ENCODE measurements at regions not wholly inside any gene's neighbourhood (a gene's known extent, or its start where the extent isn't known, plus 50 kb on each side); places are given as distances from the start of the nearest gene placed in this dataset.

DNA sequence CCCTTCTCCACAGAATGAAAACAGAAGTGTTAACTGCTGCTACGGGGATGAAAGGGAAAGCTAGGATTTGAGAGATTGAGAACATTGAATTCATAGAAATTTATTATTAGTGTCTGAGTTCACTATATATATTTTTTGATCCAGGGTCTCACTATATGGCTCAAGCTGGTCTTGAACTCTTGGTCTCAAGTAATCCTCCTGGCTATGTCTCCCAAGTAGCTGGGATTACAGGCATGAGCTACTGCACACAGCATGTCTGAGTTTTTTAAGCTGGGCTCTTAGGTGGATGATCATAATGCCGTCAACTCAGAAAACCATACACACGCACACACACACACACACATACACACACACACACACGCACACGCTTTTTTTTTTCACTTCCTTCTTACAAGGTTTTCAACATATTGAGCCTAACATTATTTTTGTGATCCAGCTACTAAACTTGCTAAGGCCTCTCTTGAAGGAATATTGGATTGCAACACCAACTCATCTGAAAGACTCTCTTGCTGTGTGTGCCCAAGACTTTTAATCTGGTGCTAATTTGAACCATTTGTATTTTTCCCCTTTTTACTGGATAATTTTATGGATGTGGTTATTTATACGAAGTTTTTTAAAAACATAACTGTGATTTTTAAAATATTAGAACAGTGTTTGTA lies 1045.4 kb downstream of the DTWD2 start (continued):
- TF ChIP-seq, protein P1, sequence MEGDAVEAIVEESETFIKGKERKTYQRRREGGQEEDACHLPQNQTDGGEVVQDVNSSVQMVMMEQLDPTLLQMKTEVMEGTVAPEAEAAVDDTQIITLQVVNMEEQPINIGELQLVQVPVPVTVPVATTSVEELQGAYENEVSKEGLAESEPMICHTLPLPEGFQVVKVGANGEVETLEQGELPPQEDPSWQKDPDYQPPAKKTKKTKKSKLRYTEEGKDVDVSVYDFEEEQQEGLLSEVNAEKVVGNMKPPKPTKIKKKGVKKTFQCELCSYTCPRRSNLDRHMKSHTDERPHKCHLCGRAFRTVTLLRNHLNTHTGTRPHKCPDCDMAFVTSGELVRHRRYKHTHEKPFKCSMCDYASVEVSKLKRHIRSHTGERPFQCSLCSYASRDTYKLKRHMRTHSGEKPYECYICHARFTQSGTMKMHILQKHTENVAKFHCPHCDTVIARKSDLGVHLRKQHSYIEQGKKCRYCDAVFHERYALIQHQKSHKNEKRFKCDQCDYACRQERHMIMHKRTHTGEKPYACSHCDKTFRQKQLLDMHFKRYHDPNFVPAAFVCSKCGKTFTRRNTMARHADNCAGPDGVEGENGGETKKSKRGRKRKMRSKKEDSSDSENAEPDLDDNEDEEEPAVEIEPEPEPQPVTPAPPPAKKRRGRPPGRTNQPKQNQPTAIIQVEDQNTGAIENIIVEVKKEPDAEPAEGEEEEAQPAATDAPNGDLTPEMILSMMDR (conservative IDR thresholded peaks at IDR 0.05; ENCODE audit: low read depth in 2 of 2) = no peak
- TF ChIP-seq, protein P2, sequence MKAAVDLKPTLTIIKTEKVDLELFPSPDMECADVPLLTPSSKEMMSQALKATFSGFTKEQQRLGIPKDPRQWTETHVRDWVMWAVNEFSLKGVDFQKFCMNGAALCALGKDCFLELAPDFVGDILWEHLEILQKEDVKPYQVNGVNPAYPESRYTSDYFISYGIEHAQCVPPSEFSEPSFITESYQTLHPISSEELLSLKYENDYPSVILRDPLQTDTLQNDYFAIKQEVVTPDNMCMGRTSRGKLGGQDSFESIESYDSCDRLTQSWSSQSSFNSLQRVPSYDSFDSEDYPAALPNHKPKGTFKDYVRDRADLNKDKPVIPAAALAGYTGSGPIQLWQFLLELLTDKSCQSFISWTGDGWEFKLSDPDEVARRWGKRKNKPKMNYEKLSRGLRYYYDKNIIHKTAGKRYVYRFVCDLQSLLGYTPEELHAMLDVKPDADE (IDR thresholded peaks at IDR 0.05) = no peak
- TF ChIP-seq ZNF331 (CRISPR knock-in tag; IDR thresholded peaks at IDR 0.05; ENCODE audit: low read depth) (no peak), NANOG (IDR thresholded peaks at IDR 0.05; ENCODE audit: borderline replicate concordance) (no peak), JUNB (IDR thresholded peaks at IDR 0.05; ENCODE audit: unreplicated experiment) (no peak), EZH2phosphoT487 (IDR thresholded peaks at IDR 0.05; ENCODE audit: unreplicated experiment) (no peak)

DNA sequence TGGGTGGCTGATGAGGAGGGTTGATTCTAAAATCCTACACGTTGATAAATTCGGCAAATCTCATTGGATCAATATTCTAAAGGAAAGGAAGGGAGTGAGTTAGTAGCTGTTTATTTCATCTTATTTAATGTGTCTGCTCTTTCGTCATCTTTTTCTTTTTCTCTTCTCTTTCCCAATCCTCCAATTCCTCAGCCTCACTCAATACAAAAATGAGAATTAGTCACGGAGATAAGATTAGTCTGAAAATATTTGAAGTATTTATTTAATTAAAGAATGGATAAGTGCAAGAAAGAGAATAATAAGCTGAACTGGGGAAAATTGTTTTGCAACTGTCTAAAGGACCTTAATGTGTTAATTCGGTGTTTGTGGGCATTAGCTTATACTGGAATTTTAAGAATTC lies 1095.1 kb downstream of the DTWD2 start:
- H3K27ac Mint-ChIP-seq = no peak overlapping the region
- no peaks in the 10 kb centered on the region for H3K79me2 ChIP-seq (replicated peaks; ENCODE audit: insufficient read depth)
- no peaks in the 10 kb centered on the region for H3K27me3 Mint-ChIP-seq (ENCODE audit: insufficient read depth, low read depth, poor library complexity)
- H3K4me3 Mint-ChIP-seq = no peak overlapping the region
- no peak overlapping the region for H2AFZ ChIP-seq
- ATAC-seq (no peak), DNase-seq (ENCODE audit: low spot score) (no peak)
- H3K4me2 ChIP-seq = no peak overlapping the region
- H3F3A ChIP-seq (replicated peaks; ENCODE audit: low read depth) = no peaks in the 10 kb centered on the region
- no peaks in the 10 kb centered on the region for H3K27me3 ChIP-seq (ENCODE audit: insufficient read depth)
- no peaks in the 10 kb centered on the region for H3K9me3 Mint-ChIP-seq
- H3K9me2 ChIP-seq (ENCODE audit: insufficient read depth) = no peaks in the 10 kb centered on the region
- H3K4me1 Mint-ChIP-seq = no peaks in the 10 kb centered on the region
- peaks cover 3% of the 10 kb centered on the region; the same call in 1 of the 2 replicates for H3K4me1 ChIP-seq (ENCODE audit: insufficient read depth)
- no peak overlapping the region for H3K27ac ChIP-seq (ENCODE audit: low read depth)
- H3K36me3 ChIP-seq (ENCODE audit: insufficient read depth) = no peaks in the 10 kb centered on the region
- no peak for TF ChIP-seq EZH2phosphoT487 (IDR thresholded peaks at IDR 0.05; ENCODE audit: unreplicated experiment)
- no peak for TF ChIP-seq JUNB (IDR thresholded peaks at IDR 0.05; ENCODE audit: unreplicated experiment)
- no peak for TF ChIP-seq ZNF331 (CRISPR knock-in tag; IDR thresholded peaks at IDR 0.05; ENCODE audit: low read depth)
- TF ChIP-seq, protein P3, sequence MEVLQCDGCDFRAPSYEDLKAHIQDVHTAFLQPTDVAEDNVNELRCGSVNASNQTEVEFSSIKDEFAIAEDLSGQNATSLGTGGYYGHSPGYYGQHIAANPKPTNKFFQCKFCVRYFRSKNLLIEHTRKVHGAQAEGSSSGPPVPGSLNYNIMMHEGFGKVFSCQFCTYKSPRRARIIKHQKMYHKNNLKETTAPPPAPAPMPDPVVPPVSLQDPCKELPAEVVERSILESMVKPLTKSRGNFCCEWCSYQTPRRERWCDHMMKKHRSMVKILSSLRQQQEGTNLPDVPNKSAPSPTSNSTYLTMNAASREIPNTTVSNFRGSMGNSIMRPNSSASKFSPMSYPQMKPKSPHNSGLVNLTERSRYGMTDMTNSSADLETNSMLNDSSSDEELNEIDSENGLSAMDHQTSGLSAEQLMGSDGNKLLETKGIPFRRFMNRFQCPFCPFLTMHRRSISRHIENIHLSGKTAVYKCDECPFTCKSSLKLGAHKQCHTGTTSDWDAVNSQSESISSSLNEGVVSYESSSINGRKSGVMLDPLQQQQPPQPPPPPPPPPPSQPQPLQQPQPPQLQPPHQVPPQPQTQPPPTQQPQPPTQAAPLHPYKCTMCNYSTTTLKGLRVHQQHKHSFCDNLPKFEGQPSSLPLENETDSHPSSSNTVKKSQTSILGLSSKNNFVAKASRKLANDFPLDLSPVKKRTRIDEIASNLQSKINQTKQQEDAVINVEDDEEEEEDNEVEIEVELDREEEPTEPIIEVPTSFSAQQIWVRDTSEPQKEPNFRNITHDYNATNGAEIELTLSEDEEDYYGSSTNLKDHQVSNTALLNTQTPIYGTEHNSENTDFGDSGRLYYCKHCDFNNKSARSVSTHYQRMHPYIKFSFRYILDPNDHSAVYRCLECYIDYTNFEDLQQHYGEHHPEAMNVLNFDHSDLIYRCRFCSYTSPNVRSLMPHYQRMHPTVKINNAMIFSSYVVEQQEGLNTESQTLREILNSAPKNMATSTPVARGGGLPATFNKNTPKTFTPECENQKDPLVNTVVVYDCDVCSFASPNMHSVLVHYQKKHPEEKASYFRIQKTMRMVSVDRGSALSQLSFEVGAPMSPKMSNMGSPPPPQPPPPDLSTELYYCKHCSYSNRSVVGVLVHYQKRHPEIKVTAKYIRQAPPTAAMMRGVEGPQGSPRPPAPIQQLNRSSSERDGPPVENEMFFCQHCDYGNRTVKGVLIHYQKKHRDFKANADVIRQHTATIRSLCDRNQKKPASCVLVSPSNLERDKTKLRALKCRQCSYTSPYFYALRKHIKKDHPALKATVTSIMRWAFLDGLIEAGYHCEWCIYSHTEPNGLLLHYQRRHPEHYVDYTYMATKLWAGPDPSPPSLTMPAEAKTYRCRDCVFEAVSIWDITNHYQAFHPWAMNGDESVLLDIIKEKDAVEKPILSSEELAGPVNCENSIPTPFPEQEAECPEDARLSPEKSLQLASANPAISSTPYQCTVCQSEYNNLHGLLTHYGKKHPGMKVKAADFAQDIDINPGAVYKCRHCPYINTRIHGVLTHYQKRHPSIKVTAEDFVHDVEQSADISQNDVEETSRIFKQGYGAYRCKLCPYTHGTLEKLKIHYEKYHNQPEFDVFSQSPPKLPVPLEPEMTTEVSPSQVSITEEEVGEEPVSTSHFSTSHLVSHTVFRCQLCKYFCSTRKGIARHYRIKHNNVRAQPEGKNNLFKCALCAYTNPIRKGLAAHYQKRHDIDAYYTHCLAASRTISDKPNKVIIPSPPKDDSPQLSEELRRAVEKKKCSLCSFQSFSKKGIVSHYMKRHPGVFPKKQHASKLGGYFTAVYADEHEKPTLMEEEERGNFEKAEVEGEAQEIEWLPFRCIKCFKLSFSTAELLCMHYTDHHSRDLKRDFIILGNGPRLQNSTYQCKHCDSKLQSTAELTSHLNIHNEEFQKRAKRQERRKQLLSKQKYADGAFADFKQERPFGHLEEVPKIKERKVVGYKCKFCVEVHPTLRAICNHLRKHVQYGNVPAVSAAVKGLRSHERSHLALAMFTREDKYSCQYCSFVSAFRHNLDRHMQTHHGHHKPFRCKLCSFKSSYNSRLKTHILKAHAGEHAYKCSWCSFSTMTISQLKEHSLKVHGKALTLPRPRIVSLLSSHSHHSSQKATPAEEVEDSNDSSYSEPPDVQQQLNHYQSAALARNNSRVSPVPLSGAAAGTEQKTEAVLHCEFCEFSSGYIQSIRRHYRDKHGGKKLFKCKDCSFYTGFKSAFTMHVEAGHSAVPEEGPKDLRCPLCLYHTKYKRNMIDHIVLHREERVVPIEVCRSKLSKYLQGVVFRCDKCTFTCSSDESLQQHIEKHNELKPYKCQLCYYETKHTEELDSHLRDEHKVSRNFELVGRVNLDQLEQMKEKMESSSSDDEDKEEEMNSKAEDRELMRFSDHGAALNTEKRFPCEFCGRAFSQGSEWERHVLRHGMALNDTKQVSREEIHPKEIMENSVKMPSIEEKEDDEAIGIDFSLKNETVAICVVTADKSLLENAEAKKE (CRISPR knock-in tag; IDR thresholded peaks at IDR 0.05) = no peak
- TF ChIP-seq, protein P2 (IDR thresholded peaks at IDR 0.05) = no peak
- no peak for TF ChIP-seq EZH2 (IDR thresholded peaks at IDR 0.05; ENCODE audit: low read depth, unreplicated experiment)
- no peak for TF ChIP-seq ZNF114 (CRISPR knock-in tag; IDR thresholded peaks at IDR 0.05)
- TF ChIP-seq CREB1 (CRISPR knock-in tag; IDR thresholded peaks at IDR 0.05; ENCODE audit: low read depth) = no peak
- no peak for TF ChIP-seq STAT1 (IDR thresholded peaks at IDR 0.05; ENCODE audit: unreplicated experiment)
- TF ChIP-seq, protein P1 (conservative IDR thresholded peaks at IDR 0.05; ENCODE audit: low read depth in 2 of 2) = no peak
- TF ChIP-seq POLR2AphosphoS5 (IDR thresholded peaks at IDR 0.05; ENCODE audit: low read depth) = no peak
- H4K20me1 ChIP-seq (replicated peaks; ENCODE audit: insufficient read depth) = no peaks in the 10 kb centered on the region
- H3K4me3 ChIP-seq = no peak overlapping the region
- no peaks in the 10 kb centered on the region for H3K36me3 Mint-ChIP-seq (ENCODE audit: low read depth)

Measured in GM23338 (cell line).